AG09309 (cell line): ENCODE measurements at regions not wholly inside any gene's neighbourhood (a gene's known extent, or its start where the extent isn't known, plus 50 kb on each side); places are given as distances from the start of the nearest gene placed in this dataset.

Experiments used
- DNase-seq: peaks from one replicate; pipeline ENCODE4 v3.0.0-alpha.2; 2010; ENCODE audit warnings: low read depth
- H3K4me3 ChIP-seq: 2 replicates; pipeline ENCODE4 v1.5.1; 2011; ENCODE audit warnings: mild to moderate bottlenecking, low read depth, low read length, moderate library complexity; ENCODE audit not compliant: control insufficient read depth
- CTCF ChIP-seq: IDR thresholded peaks from 2 replicates; pipeline ENCODE4 v1.5.1; 2011; ENCODE audit warnings: mild to moderate bottlenecking, low read depth, low read length, inconsistent platforms; ENCODE audit not compliant: insufficient read depth, control insufficient read depth; ENCODE audit errors: missing control alignments

- TF ChIP-seq CTCF: no peak
- H3K4me3 ChIP-seq: no peak overlapping the region
- DNase-seq: no peak
Measured at GRCh38 chr9:134214386-134214765, 50.0 kb upstream of the RNU6ATAC start.

GRCh38 chr9:134214766-134215419 lies 50.5 kb upstream of the RNU6ATAC start:
- DNase-seq: no peak
- no peak for TF ChIP-seq CTCF
- no peak overlapping the region for H3K4me3 ChIP-seq

- DNase-seq: no peak
- H3K4me3 ChIP-seq: no peak overlapping the region
Measured at GRCh38 chr9:134215420-134215698, 51.0 kb upstream of the RNU6ATAC start.

GRCh38 chr9:134215699-134216448 lies 51.5 kb upstream of the RNU6ATAC start:
- DNase-seq: no peak

More at GRCh38 chr9:134215420-134215698, 51.0 kb upstream of the RNU6ATAC start:
- TF ChIP-seq CTCF: no peak

GRCh38 chr9:134216449-134216951 lies 52.1 kb upstream of the RNU6ATAC start:
- no peak for TF ChIP-seq CTCF
- no peak overlapping the region for H3K4me3 ChIP-seq
- DNase-seq: no peak

More at GRCh38 chr9:134215699-134216448, 51.5 kb upstream of the RNU6ATAC start:
- TF ChIP-seq CTCF: no peak
- H3K4me3 ChIP-seq: no peak overlapping the region

- TF ChIP-seq CTCF: no peak
- no peak for DNase-seq
- H3K4me3 ChIP-seq: no peak overlapping the region
Measured at GRCh38 chr9:134216961-134217360, 52.6 kb upstream of the RNU6ATAC start.
